CD4-positive, alpha-beta T cell (primary cell): ENCODE measurements at regions not wholly inside any gene's neighbourhood (a gene's known extent, or its start where the extent isn't known, plus 50 kb on each side); places are given as distances from the start of the nearest gene placed in this dataset.

Experiments used
- ATAC-seq: fragments of 200-7000 bp; cut with Tn5 transposase; one replicate; pipeline ENCODE4 v1.10.0; 2022; ENCODE audit warnings: mild to moderate bottlenecking; ENCODE audit not compliant: poor library complexity
- CTCF ChIA-PET: fragments of 350-600 bp; sonication (Branson Sonifier 250); formaldehyde crosslinking; loops from one replicate; lab custom pipeline; 2021; ENCODE audit warnings: antibody characterized with exemption, inconsistent platforms; lab: Charles Lee
- POLR2A ChIA-PET: fragments of 350-600 bp; sonication (Branson Sonifier 250); formaldehyde crosslinking; loops from one replicate; lab custom pipeline; 2021; ENCODE audit warnings: antibody characterized with exemption, inconsistent platforms; lab: Charles Lee
- DNase-seq, 14 experiments: peaks; one replicate each; pipeline ENCODE4 v3.0.0-alpha.2; 2013 to 2020; ENCODE audit warnings: mixed read lengths in 2 of 14
- H3K27ac ChIP-seq, 2 donors: one replicate each; pipeline versions ENCODE4 v1.5.1 to v1.7.0; 2013; ENCODE audit warnings: low read length in 2 of 2, low read depth in 1 of 2, mild to moderate bottlenecking in 1 of 2
- H3K27me3 ChIP-seq, 2 experiments: 1 replicate in 1 of 2; 2 replicates in 1 of 2; pipeline versions ENCODE4 v1.6.1 to v1.7.0; 2013; ENCODE audit warnings: low read length in 2 of 2, control low read depth in 1 of 2, mild to moderate bottlenecking in 1 of 2, moderate library complexity in 1 of 2; ENCODE audit not compliant: insufficient read depth in 2 of 2, control insufficient read depth in 1 of 2
- H3K36me3 ChIP-seq: one replicate; pipeline ENCODE4 v1.6.1; 2013; ENCODE audit warnings: low read length, control low read depth; ENCODE audit not compliant: insufficient read depth
- H3K4me1 ChIP-seq: one replicate; pipeline ENCODE4 v1.6.1; 2013; ENCODE audit warnings: low read length, control low read depth; ENCODE audit not compliant: insufficient read depth
- H3K4me3 ChIP-seq: one replicate; pipeline ENCODE4 v1.5.1; 2013; ENCODE audit warnings: mild to moderate bottlenecking, low read length, moderate library complexity
- H3K9me3 ChIP-seq, 2 experiments: 1 replicate in 1 of 2; 2 replicates in 1 of 2; pipeline versions ENCODE4 v1.6.1 to v1.7.0; 2013; ENCODE audit warnings: low read length in 2 of 2, mild to moderate bottlenecking in 2 of 2, control low read depth in 1 of 2, moderate library complexity in 1 of 2; ENCODE audit not compliant: control insufficient read depth in 1 of 2, insufficient read depth in 1 of 2
- H3K27ac Mint-ChIP-seq: one replicate; pipeline ENCODE4 v1.8.0; 2020; ENCODE audit warnings: mixed read lengths
- H3K27me3 Mint-ChIP-seq: one replicate; pipeline ENCODE4 v1.8.0; 2021; ENCODE audit warnings: mixed read lengths
- H3K36me3 Mint-ChIP-seq: one replicate; pipeline ENCODE4 v1.8.0; 2021; ENCODE audit warnings: low read depth, mixed read lengths
- H3K4me1 Mint-ChIP-seq: one replicate; pipeline ENCODE4 v1.8.0; 2021; ENCODE audit warnings: low read depth, mixed read lengths
- H3K4me3 Mint-ChIP-seq: one replicate; pipeline ENCODE4 v1.8.0; 2020; ENCODE audit warnings: mild to moderate bottlenecking, mixed read lengths
- H3K9me3 Mint-ChIP-seq: one replicate; pipeline ENCODE4 v1.8.0; 2020; ENCODE audit warnings: mixed read lengths
- intact Hi-C, 2 experiments: fragments of 100-400 bp; cut with DNase I in 1 of 2; cut with micrococcal nuclease in 1 of 2; formaldehyde crosslinking; loops; one replicate each; pipeline versions ENCODE4 v1.15.1 to v1.9.0; 2023 to 2025; cut with DNase I, micrococcal nuclease
- TF ChIP-seq, protein P1 (sequence below): fragments of 200-600 bp; IDR thresholded peaks from one replicate; pipeline ENCODE4 v1.8.0; 2022; ENCODE audit warnings: antibody characterized with exemption, mild to moderate bottlenecking

DNA sequence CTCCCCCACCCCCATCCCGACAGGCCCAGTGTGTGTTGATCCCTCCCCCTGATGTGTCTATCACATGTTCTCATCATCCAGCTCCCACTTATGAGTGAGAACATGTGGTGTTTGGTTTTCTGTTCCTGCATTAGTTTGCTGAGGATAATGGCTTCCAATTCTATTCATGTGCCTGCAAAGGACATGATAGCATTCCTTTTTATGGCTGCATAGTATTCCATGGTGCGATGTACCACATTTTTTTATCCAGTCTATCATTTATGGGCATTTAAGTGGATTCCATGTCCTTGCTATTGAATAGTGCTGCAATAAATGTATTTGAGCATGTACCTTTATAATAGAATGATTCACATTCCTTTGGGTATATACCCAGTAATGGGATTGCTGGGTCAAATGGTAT lies 66.6 kb upstream of the NXT1 start:
- H3K27ac Mint-ChIP-seq, result no peak overlapping the region
- TF ChIP-seq, protein P1, sequence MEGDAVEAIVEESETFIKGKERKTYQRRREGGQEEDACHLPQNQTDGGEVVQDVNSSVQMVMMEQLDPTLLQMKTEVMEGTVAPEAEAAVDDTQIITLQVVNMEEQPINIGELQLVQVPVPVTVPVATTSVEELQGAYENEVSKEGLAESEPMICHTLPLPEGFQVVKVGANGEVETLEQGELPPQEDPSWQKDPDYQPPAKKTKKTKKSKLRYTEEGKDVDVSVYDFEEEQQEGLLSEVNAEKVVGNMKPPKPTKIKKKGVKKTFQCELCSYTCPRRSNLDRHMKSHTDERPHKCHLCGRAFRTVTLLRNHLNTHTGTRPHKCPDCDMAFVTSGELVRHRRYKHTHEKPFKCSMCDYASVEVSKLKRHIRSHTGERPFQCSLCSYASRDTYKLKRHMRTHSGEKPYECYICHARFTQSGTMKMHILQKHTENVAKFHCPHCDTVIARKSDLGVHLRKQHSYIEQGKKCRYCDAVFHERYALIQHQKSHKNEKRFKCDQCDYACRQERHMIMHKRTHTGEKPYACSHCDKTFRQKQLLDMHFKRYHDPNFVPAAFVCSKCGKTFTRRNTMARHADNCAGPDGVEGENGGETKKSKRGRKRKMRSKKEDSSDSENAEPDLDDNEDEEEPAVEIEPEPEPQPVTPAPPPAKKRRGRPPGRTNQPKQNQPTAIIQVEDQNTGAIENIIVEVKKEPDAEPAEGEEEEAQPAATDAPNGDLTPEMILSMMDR, result no peak
- CTCF ChIA-PET, result no interaction called here
- Histone ChIP-seq H3K36me3 (no peaks in the 10 kb centered on the region), H3K4me3 (no peak overlapping the region), H3K9me3 (no peaks in the 10 kb centered on the region), H3K27me3 (peaks cover 0 to 5% of the 10 kb centered on the region in 2 experiments), H3K4me1 (no peaks in the 10 kb centered on the region), H3K27ac (no peak overlapping the region)
- H3K27me3 Mint-ChIP-seq, result peaks cover 21% of the 10 kb centered on the region
- H3K9me3 Mint-ChIP-seq, result no peaks in the 10 kb centered on the region
- no peaks in the 10 kb centered on the region for H3K36me3 Mint-ChIP-seq
- no peak overlapping the region for H3K4me3 Mint-ChIP-seq
- intact Hi-C loops, result no loop called here
- ATAC-seq (no peak), DNase-seq (no peak)
- POLR2A ChIA-PET, result no interaction called here
- H3K4me1 Mint-ChIP-seq, result no peaks in the 10 kb centered on the region

DNA sequence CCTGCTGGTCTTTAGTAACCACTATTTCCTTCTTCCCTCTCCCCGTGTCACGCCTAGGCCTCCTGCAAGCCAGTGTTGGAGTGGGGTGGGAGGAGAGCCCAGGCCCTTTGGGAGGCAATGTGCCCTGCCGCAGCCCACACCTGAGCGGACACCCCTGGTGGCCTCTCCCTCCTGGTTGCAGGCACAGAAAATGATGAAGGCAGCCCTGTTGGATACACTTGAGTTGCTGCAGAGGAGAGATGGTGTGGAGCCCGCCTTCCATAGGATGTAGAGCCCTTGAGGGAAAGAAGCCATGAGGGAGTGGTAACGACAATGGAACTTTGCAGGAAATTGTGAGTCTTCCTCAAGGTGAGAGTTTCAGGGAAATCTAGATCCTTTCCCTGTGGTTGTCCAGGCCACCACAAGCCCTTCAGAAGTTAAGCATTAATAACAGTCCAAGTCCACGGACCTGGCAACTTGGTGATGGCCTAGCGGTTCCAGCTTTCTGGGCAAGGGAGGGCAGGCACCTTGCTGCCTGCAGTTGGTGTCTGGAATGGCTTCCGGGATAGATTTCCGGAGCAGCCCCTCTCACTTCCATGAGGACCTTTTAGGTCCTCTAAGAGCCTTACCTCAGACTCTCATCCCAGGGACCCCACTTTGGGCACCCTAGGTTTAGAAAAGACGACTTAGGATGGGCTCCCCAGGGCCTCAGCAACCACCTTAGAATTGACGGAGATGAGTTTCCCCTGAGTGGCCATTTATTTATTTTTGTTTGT lies 67.3 kb upstream of the NXT1 start:
- ATAC-seq, result no peak
- Histone ChIP-seq H3K36me3 (no peaks in the 10 kb centered on the region), H3K27ac (no peak overlapping the region), H3K4me3 (no peak overlapping the region), H3K27me3 (peaks cover 0 to 5% of the 10 kb centered on the region in 2 experiments), H3K9me3 (no peaks in the 10 kb centered on the region), H3K4me1 (no peaks in the 10 kb centered on the region)
- intact Hi-C loops, result no loop called here
- no peaks in the 10 kb centered on the region for H3K4me1 Mint-ChIP-seq
- no peaks in the 10 kb centered on the region for H3K9me3 Mint-ChIP-seq
- peaks cover 21% of the 10 kb centered on the region for H3K27me3 Mint-ChIP-seq
- DNase-seq, result no peak
- H3K27ac Mint-ChIP-seq, result no peak overlapping the region
- POLR2A ChIA-PET, result no interaction called here
- H3K4me3 Mint-ChIP-seq, result no peak overlapping the region
- no peaks in the 10 kb centered on the region for H3K36me3 Mint-ChIP-seq
- TF ChIP-seq, protein P1, result no peak
- CTCF ChIA-PET, result no interaction called here

DNA sequence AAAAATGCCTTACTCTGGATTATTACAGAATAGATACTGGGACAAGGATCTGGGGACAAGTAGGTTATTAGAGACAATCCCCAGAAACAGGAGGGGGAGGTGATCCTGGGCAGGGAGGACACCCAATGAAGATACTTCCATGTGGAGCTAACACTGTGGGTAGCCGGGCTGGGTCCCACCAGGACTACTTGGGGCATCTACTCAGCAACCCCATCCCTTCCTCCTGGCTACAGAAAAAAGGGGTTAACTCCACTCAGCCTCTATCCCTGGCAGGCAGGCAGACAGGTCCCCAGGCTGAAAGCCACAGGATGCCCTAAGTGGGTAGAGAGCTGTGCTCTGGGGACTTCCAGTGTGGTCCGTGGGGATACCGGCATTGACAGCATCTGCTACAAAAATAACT lies 68.0 kb upstream of the NXT1 start:
- no peak overlapping the region for H3K4me3 Mint-ChIP-seq
- Histone ChIP-seq H3K9me3 (no peaks in the 10 kb centered on the region), H3K27ac (no peak overlapping the region), H3K4me1 (no peaks in the 10 kb centered on the region), H3K36me3 (no peaks in the 10 kb centered on the region), H3K4me3 (no peak overlapping the region), H3K27me3 (peaks cover 0 to 5% of the 10 kb centered on the region in 2 experiments)
- H3K9me3 Mint-ChIP-seq, result no peaks in the 10 kb centered on the region
- DNase-seq, result no peak
- no peaks in the 10 kb centered on the region for H3K36me3 Mint-ChIP-seq
- CTCF ChIA-PET, result no interaction called here
- intact Hi-C loops, result no loop called here
- H3K4me1 Mint-ChIP-seq, result no peaks in the 10 kb centered on the region
- TF ChIP-seq, protein P1, result no peak
- POLR2A ChIA-PET, result no interaction called here
- peaks cover 21% of the 10 kb centered on the region for H3K27me3 Mint-ChIP-seq
- ATAC-seq, result no peak
- no peak overlapping the region for H3K27ac Mint-ChIP-seq
